Tibial nerve (tissue), 4 donors: ENCODE measurements at regions not wholly inside any gene's neighbourhood (a gene's known extent, or its start where the extent isn't known, plus 50 kb on each side); places are given as distances from the start of the nearest gene placed in this dataset.
A peak's percentile ranks its signal among the peaks of the same experiment; 100 is the strongest.

Source experiments
- DNase-seq, 2 donors: peaks; one replicate each; pipeline ENCODE4 v3.0.0-alpha.2; 2019; ENCODE audit warnings: low spot score in 2 of 2
- H3K27ac ChIP-seq, 4 donors: fragments of 200-600 bp; sonication (generic) in 3 of 4; one replicate each; pipeline ENCODE4 v1.5.1; 2017 to 2019; ENCODE audit warnings: mild to moderate bottlenecking in 1 of 4
- H3K27me3 ChIP-seq, 2 donors: fragments of 200-600 bp; sonication (generic) in 1 of 2; one replicate each; pipeline versions ENCODE4 v1.5.1 to v1.6.0; 2017 to 2019
- H3K36me3 ChIP-seq, 3 donors: fragments of 200-600 bp; sonication (generic); one replicate each; pipeline ENCODE4 v1.5.1; 2018 to 2019
- H3K4me1 ChIP-seq, 4 donors: fragments of 200-600 bp; sonication (generic) in 3 of 4; one replicate each; pipeline ENCODE4 v1.5.1; 2017 to 2019
- H3K4me3 ChIP-seq, 4 donors: fragments of 200-600 bp; sonication (generic) in 3 of 4; one replicate each; pipeline ENCODE4 v1.5.1; 2017 to 2019; ENCODE audit warnings: mild to moderate bottlenecking in 1 of 4, moderate library complexity in 1 of 4
- H3K9me3 ChIP-seq, 4 donors: fragments of 200-600 bp; sonication (generic) in 3 of 4; one replicate each; pipeline ENCODE4 v1.5.1; 2017 to 2019
- CTCF ChIP-seq, 5 experiments: fragments of 200-600 bp in 3 of 5; fragments of 450-650 bp in 2 of 5; sonication (generic) in 3 of 5; IDR thresholded peaks; one replicate each; pipeline ENCODE4 v1.5.1; 2016 to 2019; ENCODE audit warnings: antibody characterized with exemption in 5 of 5, mild to moderate bottlenecking in 3 of 5, moderate library complexity in 2 of 5
- EP300 ChIP-seq, 2 donors: sonication (generic); formaldehyde crosslinking; IDR thresholded peaks; one replicate each; pipeline ENCODE4 v1.6.1; 2017; ENCODE audit warnings: antibody characterized with exemption in 2 of 2, mild to moderate bottlenecking in 1 of 2
- POLR2A ChIP-seq, 2 donors: fragments of 450-650 bp; IDR thresholded peaks; one replicate each; pipeline ENCODE4 v1.6.1; 2017; ENCODE audit warnings: antibody characterized with exemption in 2 of 2, mild to moderate bottlenecking in 2 of 2, moderate library complexity in 2 of 2
- WGBS, 2 donors: methylation state at CpG; one replicate each; pipeline ENCODE4 v1.1.5; 2018; 5-methylcytosine and 5-hydroxymethylcytosine counted together

GRCh38 chr4:134470544-134470943 is 269.0 kb upstream of the PABPC4L start:
- 2 to 12% methylated on average over 2 of the region's 2 CpGs for WGBS, 2 donors
- Histone ChIP-seq H3K36me3 (no peaks in the 10 kb centered on the region), H3K27me3 (no peaks in the 10 kb centered on the region), H3K4me3 (no peak overlapping the region), H3K9me3 (no peaks in the 10 kb centered on the region), H3K27ac (no peak overlapping the region), H3K4me1 (no peaks in the 10 kb centered on the region)
- no peak for DNase-seq
- TF ChIP-seq CTCF (IDR thresholded peaks at IDR 0.05) (peak in 1 of 5 experiments; percentile 26), EP300 (IDR thresholded peaks at IDR 0.05) (no peak)

GRCh38 chr4:134465417-134465816 is 263.8 kb upstream of the PABPC4L start:
- H3K27ac ChIP-seq, result no peak overlapping the region
- no peaks in the 10 kb centered on the region for H3K4me1 ChIP-seq
- no peaks in the 10 kb centered on the region for H3K27me3 ChIP-seq
- no peak overlapping the region for H3K4me3 ChIP-seq
- no peaks in the 10 kb centered on the region for H3K36me3 ChIP-seq
- TF ChIP-seq EP300 (IDR thresholded peaks at IDR 0.05) (no peak), POLR2A (IDR thresholded peaks at IDR 0.05) (no peak), CTCF (IDR thresholded peaks at IDR 0.05) (no peak)
- no peaks in the 10 kb centered on the region for H3K9me3 ChIP-seq
- DNase-seq, result no peak

GRCh38 chr4:134463771-134464170 is 262.2 kb upstream of the PABPC4L start:
- no peak for TF ChIP-seq POLR2A (IDR thresholded peaks at IDR 0.05)
- WGBS, 2 donors, result 49 to 60% methylated on average over 5 of the region's 5 CpGs
- no peak for DNase-seq
- H3K9me3 ChIP-seq, result peaks cover 0 to 7% (median 0%) of the 10 kb centered on the region in 4 donors
- no peaks in the 10 kb centered on the region for H3K36me3 ChIP-seq
- H3K4me3 ChIP-seq, result no peak overlapping the region
- H3K4me1 ChIP-seq, result no peaks in the 10 kb centered on the region
- no peak overlapping the region for H3K27ac ChIP-seq
- H3K27me3 ChIP-seq, result no peaks in the 10 kb centered on the region

- Histone ChIP-seq H3K36me3 (no peaks in the 10 kb centered on the region), H3K9me3 (no peaks in the 10 kb centered on the region), H3K27ac (no peak overlapping the region), H3K27me3 (no peaks in the 10 kb centered on the region), H3K4me1 (no peaks in the 10 kb centered on the region), H3K4me3 (no peak overlapping the region)
- 54 to 63% methylated on average over 1 of the region's 1 CpG for WGBS, 2 donors
- no peak for DNase-seq
- TF ChIP-seq POLR2A (IDR thresholded peaks at IDR 0.05) (no peak), EP300 (IDR thresholded peaks at IDR 0.05) (no peak), CTCF (IDR thresholded peaks at IDR 0.05) (no peak)
Measured at GRCh38 chr4:134426821-134427220, 225.2 kb upstream of the PABPC4L start.

GRCh38 chr4:134425756-134426155 is 224.2 kb upstream of the PABPC4L start:
- Histone ChIP-seq H3K4me3 (no peak overlapping the region), H3K27ac (no peak overlapping the region), H3K36me3 (no peaks in the 10 kb centered on the region), H3K27me3 (no peaks in the 10 kb centered on the region), H3K4me1 (no peaks in the 10 kb centered on the region), H3K9me3 (no peaks in the 10 kb centered on the region)
- TF ChIP-seq EP300 (IDR thresholded peaks at IDR 0.05) (no peak), POLR2A (IDR thresholded peaks at IDR 0.05) (no peak), CTCF (IDR thresholded peaks at IDR 0.05) (no peak)
- 54 to 63% methylated on average over 3 of the region's 3 CpGs for WGBS, 2 donors
- DNase-seq, result no peak

- Histone ChIP-seq H3K27me3 (no peaks in the 10 kb centered on the region), H3K4me1 (no peaks in the 10 kb centered on the region), H3K27ac (no peak overlapping the region), H3K4me3 (no peak overlapping the region), H3K36me3 (no peaks in the 10 kb centered on the region), H3K9me3 (no peaks in the 10 kb centered on the region)
- 68 to 72% methylated on average over 1 of the region's 1 CpG for WGBS, 2 donors
- no peak for DNase-seq
- TF ChIP-seq POLR2A (IDR thresholded peaks at IDR 0.05), result no peak
- no peak for TF ChIP-seq EP300 (IDR thresholded peaks at IDR 0.05)
- no peak for TF ChIP-seq CTCF (IDR thresholded peaks at IDR 0.05)
Measured at GRCh38 chr4:134422776-134423175, 221.2 kb upstream of the PABPC4L start.
